GM19397 (cell line): ENCODE measurements at regions not wholly inside any gene's neighbourhood (a gene's known extent, or its start where the extent isn't known, plus 50 kb on each side); places are given as distances from the start of the nearest gene placed in this dataset.

ENCODE experiments used
- ATAC-seq: cut with Tn5 transposase; IDR thresholded peaks from one replicate; pipeline ENCODE4 v1.9.1; 2021; ENCODE audit warnings: mild to moderate bottlenecking, moderate library complexity; ENCODE audit not compliant: unreplicated experiment

- no peak for ATAC-seq
Measured at GRCh38 chr11:116422956-116423600, 349.7 kb downstream of the BUD13 start.

GRCh38 chr11:116422556-116422955 is 350.2 kb downstream of the BUD13 start:
- no peak for ATAC-seq

GRCh38 chr11:116421529-116422185 is 351.1 kb downstream of the BUD13 start:
- no peak for ATAC-seq

- no peak for ATAC-seq
Measured at GRCh38 chr11:116420770-116421528, 351.8 kb downstream of the BUD13 start.

GRCh38 chr11:116420030-116420429 is 352.8 kb downstream of the BUD13 start:
- ATAC-seq: no peak

- ATAC-seq: no peak
Measured at GRCh38 chr11:116418388-116419041, 354.3 kb downstream of the BUD13 start.

GRCh38 chr11:116416852-116417251 is 355.9 kb downstream of the BUD13 start:
- no peak for ATAC-seq

GRCh38 chr11:116415095-116415494 is 357.7 kb downstream of the BUD13 start:
- no peak for ATAC-seq

- ATAC-seq: no peak
Measured at GRCh38 chr11:116414357-116414880, 358.4 kb downstream of the BUD13 start.

- no peak for ATAC-seq
Measured at GRCh38 chr11:116413301-116414242, 359.2 kb downstream of the BUD13 start.

GRCh38 chr11:116412118-116412889 is 360.5 kb downstream of the BUD13 start:
- no peak for ATAC-seq

- ATAC-seq: no peak
Measured at GRCh38 chr11:116409238-116409637, 363.5 kb downstream of the BUD13 start.

GRCh38 chr11:116406042-116406441 is 366.7 kb downstream of the BUD13 start:
- ATAC-seq: no peak

GRCh38 chr11:116404462-116404798 is 368.4 kb downstream of the BUD13 start:
- no peak for ATAC-seq

- no peak for ATAC-seq
Measured at GRCh38 chr11:116403794-116404461, 368.9 kb downstream of the BUD13 start.

GRCh38 chr11:116400081-116400480 is 372.7 kb downstream of the BUD13 start:
- no peak for ATAC-seq

GRCh38 chr11:116397602-116398084 is 375.1 kb downstream of the BUD13 start:
- ATAC-seq: no peak

- ATAC-seq: no peak
Measured at GRCh38 chr11:116396331-116396730, 376.5 kb downstream of the BUD13 start.

- ATAC-seq: no peak
Measured at GRCh38 chr11:116394022-116394421, 378.8 kb downstream of the BUD13 start.
